CD4-positive, alpha-beta T cell (primary cell): ENCODE measurements at regions not wholly inside any gene's neighbourhood (a gene's known extent, or its start where the extent isn't known, plus 50 kb on each side); places are given as distances from the start of the nearest gene placed in this dataset.

Source experiments
- ATAC-seq: fragments of 200-7000 bp; cut with Tn5 transposase; one replicate; pipeline ENCODE4 v1.10.0; 2022; ENCODE audit warnings: mild to moderate bottlenecking; ENCODE audit not compliant: poor library complexity
- CTCF ChIA-PET: fragments of 350-600 bp; sonication (Branson Sonifier 250); formaldehyde crosslinking; loops from one replicate; lab custom pipeline; 2021; ENCODE audit warnings: antibody characterized with exemption, inconsistent platforms; lab: Charles Lee
- POLR2A ChIA-PET: fragments of 350-600 bp; sonication (Branson Sonifier 250); formaldehyde crosslinking; loops from one replicate; lab custom pipeline; 2021; ENCODE audit warnings: antibody characterized with exemption, inconsistent platforms; lab: Charles Lee
- DNase-seq, 14 experiments: peaks; one replicate each; pipeline ENCODE4 v3.0.0-alpha.2; 2013 to 2020; ENCODE audit warnings: mixed read lengths in 2 of 14
- H3K27ac ChIP-seq, 2 donors: one replicate each; pipeline versions ENCODE4 v1.5.1 to v1.7.0; 2013; ENCODE audit warnings: low read length in 2 of 2, low read depth in 1 of 2, mild to moderate bottlenecking in 1 of 2
- H3K27me3 ChIP-seq, 2 experiments: 1 replicate in 1 of 2; 2 replicates in 1 of 2; pipeline versions ENCODE4 v1.6.1 to v1.7.0; 2013; ENCODE audit warnings: low read length in 2 of 2, control low read depth in 1 of 2, mild to moderate bottlenecking in 1 of 2, moderate library complexity in 1 of 2; ENCODE audit not compliant: insufficient read depth in 2 of 2, control insufficient read depth in 1 of 2
- H3K36me3 ChIP-seq: one replicate; pipeline ENCODE4 v1.6.1; 2013; ENCODE audit warnings: low read length, control low read depth; ENCODE audit not compliant: insufficient read depth
- H3K4me1 ChIP-seq: one replicate; pipeline ENCODE4 v1.6.1; 2013; ENCODE audit warnings: low read length, control low read depth; ENCODE audit not compliant: insufficient read depth
- H3K4me3 ChIP-seq: one replicate; pipeline ENCODE4 v1.5.1; 2013; ENCODE audit warnings: mild to moderate bottlenecking, low read length, moderate library complexity
- H3K9me3 ChIP-seq, 2 experiments: 1 replicate in 1 of 2; 2 replicates in 1 of 2; pipeline versions ENCODE4 v1.6.1 to v1.7.0; 2013; ENCODE audit warnings: low read length in 2 of 2, mild to moderate bottlenecking in 2 of 2, control low read depth in 1 of 2, moderate library complexity in 1 of 2; ENCODE audit not compliant: control insufficient read depth in 1 of 2, insufficient read depth in 1 of 2
- H3K27ac Mint-ChIP-seq: one replicate; pipeline ENCODE4 v1.8.0; 2020; ENCODE audit warnings: mixed read lengths
- H3K27me3 Mint-ChIP-seq: one replicate; pipeline ENCODE4 v1.8.0; 2021; ENCODE audit warnings: mixed read lengths
- H3K36me3 Mint-ChIP-seq: one replicate; pipeline ENCODE4 v1.8.0; 2021; ENCODE audit warnings: low read depth, mixed read lengths
- H3K4me1 Mint-ChIP-seq: one replicate; pipeline ENCODE4 v1.8.0; 2021; ENCODE audit warnings: low read depth, mixed read lengths
- H3K4me3 Mint-ChIP-seq: one replicate; pipeline ENCODE4 v1.8.0; 2020; ENCODE audit warnings: mild to moderate bottlenecking, mixed read lengths
- H3K9me3 Mint-ChIP-seq: one replicate; pipeline ENCODE4 v1.8.0; 2020; ENCODE audit warnings: mixed read lengths
- CTCF ChIP-seq: fragments of 200-600 bp; IDR thresholded peaks from one replicate; pipeline ENCODE4 v1.8.0; 2022; ENCODE audit warnings: antibody characterized with exemption, mild to moderate bottlenecking
- intact Hi-C, 2 experiments: fragments of 100-400 bp; cut with DNase I in 1 of 2; cut with micrococcal nuclease in 1 of 2; formaldehyde crosslinking; loops; one replicate each; pipeline versions ENCODE4 v1.15.1 to v1.9.0; 2023 to 2025; cut with DNase I, micrococcal nuclease

- H3K27me3 Mint-ChIP-seq, result no peaks in the 10 kb centered on the region
- ChIA-PET CTCF (no interaction called here), POLR2A (no interaction called here)
- Histone ChIP-seq H3K27ac (no peak overlapping the region), H3K27me3 (no peaks in the 10 kb centered on the region), H3K9me3 (peaks cover 1 to 16% of the 10 kb centered on the region in 2 experiments), H3K4me3 (no peak overlapping the region), H3K4me1 (no peaks in the 10 kb centered on the region), H3K36me3 (no peaks in the 10 kb centered on the region)
- peaks cover 7% of the 10 kb centered on the region for H3K9me3 Mint-ChIP-seq
- ATAC-seq, result no peak
- no peaks in the 10 kb centered on the region for H3K36me3 Mint-ChIP-seq
- no peaks in the 10 kb centered on the region for H3K4me1 Mint-ChIP-seq
- H3K27ac Mint-ChIP-seq, result no peak overlapping the region
- TF ChIP-seq CTCF, result no peak
- intact Hi-C loops, result no loop called here
- no peak for DNase-seq
- H3K4me3 Mint-ChIP-seq, result no peak overlapping the region
These were observed 592.9 kb downstream of the ZNF608 start for GRCh38 chr5:124153588-124153987.

- Histone ChIP-seq H3K4me3 (no peak overlapping the region), H3K27ac (no peak overlapping the region), H3K4me1 (no peaks in the 10 kb centered on the region), H3K9me3 (peaks cover under 1 to 4% of the 10 kb centered on the region in 2 experiments), H3K27me3 (no peaks in the 10 kb centered on the region), H3K36me3 (no peaks in the 10 kb centered on the region)
- Mint-ChIP-seq H3K9me3 (peaks cover 4% of the 10 kb centered on the region), H3K27me3 (no peaks in the 10 kb centered on the region), H3K36me3 (no peaks in the 10 kb centered on the region), H3K4me1 (no peaks in the 10 kb centered on the region), H3K27ac (no peak overlapping the region), H3K4me3 (no peak overlapping the region)
- intact Hi-C loops, result no loop called here
- DNase-seq, result no peak
- CTCF ChIA-PET, result no interaction called here
- no peak for TF ChIP-seq CTCF
- ATAC-seq, result no peak
- POLR2A ChIA-PET, result no interaction called here
These were observed 597.9 kb downstream of the ZNF608 start for GRCh38 chr5:124148574-124148973.

GRCh38 chr5:124140060-124140459 is 606.4 kb downstream of the ZNF608 start:
- Mint-ChIP-seq H3K36me3 (no peaks in the 10 kb centered on the region), H3K4me1 (no peaks in the 10 kb centered on the region), H3K9me3 (peaks cover 2% of the 10 kb centered on the region), H3K4me3 (no peak overlapping the region), H3K27me3 (no peaks in the 10 kb centered on the region), H3K27ac (no peak overlapping the region)
- no peak for TF ChIP-seq CTCF
- ChIA-PET POLR2A (no interaction called here), CTCF (no interaction called here)
- no peaks in the 10 kb centered on the region for H3K9me3 ChIP-seq
- H3K27ac ChIP-seq, result no peak overlapping the region
- H3K4me3 ChIP-seq, result no peak overlapping the region
- no peaks in the 10 kb centered on the region for H3K36me3 ChIP-seq
- no peaks in the 10 kb centered on the region for H3K4me1 ChIP-seq
- no peak for ATAC-seq
- intact Hi-C loops, result no loop called here
- no peaks in the 10 kb centered on the region for H3K27me3 ChIP-seq
- no peak for DNase-seq
